B cell (primary cell): ENCODE measurements at regions not wholly inside any gene's neighbourhood (a gene's known extent, or its start where the extent isn't known, plus 50 kb on each side); places are given as distances from the start of the nearest gene placed in this dataset.

ENCODE experiments used
- ATAC-seq: fragments of 200-7000 bp; cut with Tn5 transposase; one replicate; pipeline ENCODE4 v1.10.0; 2021; ENCODE audit warnings: low read depth, mild to moderate bottlenecking, moderate number of reproducible peaks, moderate library complexity
- CTCF ChIA-PET: fragments of 350-600 bp; sonication (Branson Sonifier 250); formaldehyde crosslinking; loops from one replicate; lab custom pipeline; 2021; ENCODE audit warnings: antibody characterized with exemption, inconsistent platforms; lab: Charles Lee
- POLR2A ChIA-PET: fragments of 350-600 bp; sonication (Branson Sonifier 250); formaldehyde crosslinking; loops from one replicate; lab custom pipeline; 2021; ENCODE audit warnings: antibody characterized with exemption; lab: Charles Lee
- DNase-seq: peaks from one replicate; pipeline ENCODE4 v3.0.0; 2013
- H2AFZ ChIP-seq: 2 replicates; pipeline ENCODE4 v1.6.1; 2012; ENCODE audit warnings: mild to moderate bottlenecking, low read depth, low read length; ENCODE audit not compliant: insufficient read depth, poor library complexity, severe bottlenecking
- H3K27ac ChIP-seq, 2 donors: 1 replicate in 1 of 2; 2 replicates in 1 of 2; pipeline ENCODE4 v1.5.1; 2012 to 2013; ENCODE audit warnings: low read length in 2 of 2, mild to moderate bottlenecking in 2 of 2, moderate library complexity in 1 of 2
- H3K27me3 ChIP-seq, 4 experiments: fragments of 200-600 bp in 1 of 4; sonication (generic) in 1 of 4; replicated peaks in 1 of 4; 1 replicate in 2 of 4; 2 replicates in 2 of 4; pipeline versions ENCODE4 v1.6.1 to v1.7.0; 2013 to 2016; ENCODE audit warnings: low read length in 3 of 4, mild to moderate bottlenecking in 2 of 4, mixed read lengths in 1 of 4, moderate library complexity in 1 of 4; ENCODE audit not compliant: insufficient read depth in 4 of 4, control insufficient read depth in 3 of 4; ENCODE audit errors: control extremely low read depth in 1 of 4
- H3K36me3 ChIP-seq, 2 experiments: replicated peaks in 1 of 2; 1 replicate in 1 of 2; 2 replicates in 1 of 2; pipeline versions ENCODE4 v1.6.1 to v1.7.1; 2013; ENCODE audit warnings: low read length in 1 of 2; ENCODE audit not compliant: insufficient read depth in 2 of 2, control insufficient read depth in 1 of 2; ENCODE audit errors: control extremely low read depth in 1 of 2, extremely low read depth in 1 of 2
- H3K4me1 ChIP-seq, 2 donors: fragments of 200-600 bp in 1 of 2; sonication (generic) in 1 of 2; 1 replicate in 1 of 2; 2 replicates in 1 of 2; pipeline versions ENCODE4 v1.5.1 to v1.6.1; 2013 to 2017; ENCODE audit warnings: low read length in 2 of 2; ENCODE audit not compliant: control insufficient read depth in 2 of 2, insufficient read depth in 2 of 2
- H3K4me2 ChIP-seq: replicated peaks from 2 replicates; pipeline ENCODE3; 2012; ENCODE audit warnings: mild to moderate bottlenecking, low read depth, low read length; ENCODE audit not compliant: poor library complexity, severe bottlenecking
- H3K4me3 ChIP-seq, 5 experiments: fragments of 200-600 bp in 1 of 5; sonication (generic) in 1 of 5; 1 replicate in 3 of 5; 2 replicates in 2 of 5; pipeline versions ENCODE4 v1.5.1 to v1.7.0; 2011 to 2016; ENCODE audit warnings: low read length in 4 of 5, mild to moderate bottlenecking in 4 of 5, low read depth in 2 of 5, control low read depth in 1 of 5, moderate library complexity in 1 of 5; ENCODE audit not compliant: insufficient read depth in 1 of 5; ENCODE audit errors: control extremely low read depth in 1 of 5, extremely low read depth in 1 of 5
- H3K79me2 ChIP-seq: fragments of 200-600 bp; sonication (generic); one replicate; pipeline ENCODE4 v1.6.0; 2016; ENCODE audit warnings: low read length; ENCODE audit not compliant: control insufficient read depth, insufficient read depth
- H3K9ac ChIP-seq: fragments of 200-600 bp; sonication (generic); 2 replicates; pipeline ENCODE4 v1.6.1; 2017; ENCODE audit warnings: mild to moderate bottlenecking, low read length, moderate library complexity
- H3K9me3 ChIP-seq, 3 donors: one replicate each; pipeline versions ENCODE4 v1.6.1 to v1.7.1; 2013; ENCODE audit warnings: low read length in 2 of 3; ENCODE audit not compliant: control insufficient read depth in 2 of 3, insufficient read depth in 1 of 3; ENCODE audit errors: control extremely low read depth in 1 of 3
- H4K20me1 ChIP-seq: 2 replicates; pipeline ENCODE4 v1.6.0; 2012; ENCODE audit warnings: mild to moderate bottlenecking, low read length; ENCODE audit not compliant: insufficient read depth, control insufficient read depth, poor library complexity, severe bottlenecking
- H3K27ac Mint-ChIP-seq: one replicate; pipeline ENCODE4 v1.8.0; 2021; ENCODE audit warnings: mixed read lengths
- H3K27me3 Mint-ChIP-seq: one replicate; pipeline ENCODE4 v1.8.0; 2021; ENCODE audit warnings: mixed read lengths
- H3K4me1 Mint-ChIP-seq: one replicate; pipeline ENCODE4 v1.8.0; 2021; ENCODE audit warnings: mixed read lengths
- H3K4me3 Mint-ChIP-seq: one replicate; pipeline ENCODE4 v1.8.0; 2021; ENCODE audit warnings: mixed read lengths
- H3K9me3 Mint-ChIP-seq: one replicate; pipeline ENCODE4 v1.8.0; 2022; ENCODE audit warnings: mixed read lengths; ENCODE audit not compliant: insufficient read depth
- CTCF ChIP-seq: fragments of 200-600 bp; IDR thresholded peaks from one replicate; pipeline ENCODE4 v1.8.0; 2022; ENCODE audit warnings: antibody characterized with exemption, mild to moderate bottlenecking
- EZH2 ChIP-seq: IDR thresholded peaks from 2 replicates; pipeline ENCODE4 v1.6.1; 2012; ENCODE audit warnings: borderline replicate concordance, low read depth, mild to moderate bottlenecking, moderate library complexity, low read length; ENCODE audit not compliant: insufficient read depth, poor library complexity, severe bottlenecking
- WGBS: methylation state at CpG from one replicate; pipeline ENCODE4 v1.1.5; 2013; ENCODE audit warnings: missing lambda C conversion rate; ENCODE audit not compliant: insufficient coverage; 5-methylcytosine and 5-hydroxymethylcytosine counted together
- intact Hi-C: fragments of 100-400 bp; cut with micrococcal nuclease; formaldehyde crosslinking; loops from one replicate; pipeline ENCODE4 v1.10.0; 2022

- Histone ChIP-seq H3K9ac (no peak overlapping the region), H3K4me2 (no peak overlapping the region), H3K27me3 (peaks cover 0 to 5% (median 0%) of the 10 kb centered on the region in 4 experiments), H3K4me1 (no peaks in the 10 kb centered on the region), H3K79me2 (no peaks in the 10 kb centered on the region), H3K36me3 (no peaks in the 10 kb centered on the region), H2AFZ (no peak overlapping the region), H3K27ac (no peak overlapping the region), H4K20me1 (no peaks in the 10 kb centered on the region), H3K9me3 (no peaks in the 10 kb centered on the region), H3K4me3 (no peak overlapping the region)
- Mint-ChIP-seq H3K9me3 (no peaks in the 10 kb centered on the region), H3K4me1 (no peaks in the 10 kb centered on the region), H3K27ac (no peak overlapping the region), H3K27me3 (no peaks in the 10 kb centered on the region), H3K4me3 (no peak overlapping the region)
- no peak for TF ChIP-seq CTCF
- no peak for TF ChIP-seq EZH2
- WGBS: 87% methylated on average over 9 of the region's 9 CpGs
- intact Hi-C loops: no loop called here
- ChIA-PET POLR2A (no interaction called here), CTCF (no interaction called here)
- ATAC-seq (no peak), DNase-seq (no peak)
Observed at GRCh38 chr6:167444602-167445346, 119.9 kb downstream of the TTLL2 start.

GRCh38 chr6:167445568-167445967 lies 120.7 kb downstream of the TTLL2 start:
- Mint-ChIP-seq H3K27ac (no peak overlapping the region), H3K9me3 (no peaks in the 10 kb centered on the region), H3K4me3 (no peak overlapping the region), H3K27me3 (no peaks in the 10 kb centered on the region), H3K4me1 (no peaks in the 10 kb centered on the region)
- Histone ChIP-seq H2AFZ (no peak overlapping the region), H3K27me3 (peaks cover 0 to 5% (median 0%) of the 10 kb centered on the region in 4 experiments), H3K36me3 (no peaks in the 10 kb centered on the region), H3K4me3 (no peak overlapping the region), H3K9me3 (no peaks in the 10 kb centered on the region), H3K9ac (no peak overlapping the region), H4K20me1 (no peaks in the 10 kb centered on the region), H3K4me1 (no peaks in the 10 kb centered on the region), H3K27ac (no peak overlapping the region), H3K79me2 (no peaks in the 10 kb centered on the region), H3K4me2 (no peak overlapping the region)
- ATAC-seq (no peak), DNase-seq (no peak)
- WGBS: 88% methylated on average over 7 of the region's 7 CpGs
- CTCF ChIA-PET: no interaction called here
- TF ChIP-seq CTCF: no peak
- intact Hi-C loops: no loop called here
- POLR2A ChIA-PET: no interaction called here
